ENCODE measurements at regions not wholly inside any gene's neighbourhood (a gene's known extent, or its start where the extent isn't known, plus 50 kb on each side); places are given as distances from the start of the nearest gene placed in this dataset.

GRCh38 chr12:42728770-42729534 is 139.4 kb upstream of the PRICKLE1 start:
- TF ChIP-seq RAD21 (IDR thresholded peaks at IDR 0.05): no peak
- no peak for TF ChIP-seq CTCF (IDR thresholded peaks at IDR 0.05; ENCODE audit: low read depth, low read length, missing input control)
- TF ChIP-seq HNF4A (conservative IDR thresholded peaks at IDR 0.05): no peak
- no peak for TF ChIP-seq FOXA1 (IDR thresholded peaks at IDR 0.05)
- TF ChIP-seq JUND (IDR thresholded peaks at IDR 0.05): no peak
- no peak overlapping the region for H3K4me3 ChIP-seq (ENCODE audit: low read depth in 1 of 3, low read length in 3 of 3)
- WGBS: 67% methylated on average over 9 of the region's 9 CpGs
- no peaks in the 10 kb centered on the region for H3K36me3 ChIP-seq (ENCODE audit: control insufficient read depth in 4 of 4, insufficient read depth in 3 of 4, low read depth in 1 of 4, low read length in 3 of 4)
- H3K4me1 ChIP-seq (ENCODE audit: control insufficient read depth in 4 of 4, insufficient read depth in 4 of 4, low read length in 3 of 4): no peaks in the 10 kb centered on the region
- H3K9ac ChIP-seq (ENCODE audit: low read depth in 1 of 2, low read length in 2 of 2): no peak overlapping the region
- no peak for DNase-seq (ENCODE audit: low spot score)
- no peaks in the 10 kb centered on the region for H3K27me3 ChIP-seq (ENCODE audit: control insufficient read depth in 4 of 4, insufficient read depth in 4 of 4, low read length in 3 of 4)
- peaks cover 0 to 4% (median 3%) of the 10 kb centered on the region in 4 donors for H3K9me3 ChIP-seq (ENCODE audit: control insufficient read depth in 4 of 4, low read length in 3 of 4)
- H3K27ac ChIP-seq (ENCODE audit: low read depth in 1 of 2, low read length in 2 of 2): no peak overlapping the region

GRCh38 chr12:42728287-42728686 is 138.7 kb upstream of the PRICKLE1 start:
- no peak overlapping the region for H3K4me3 ChIP-seq (ENCODE audit: low read depth in 1 of 3, low read length in 3 of 3)
- H3K4me1 ChIP-seq (ENCODE audit: control insufficient read depth in 4 of 4, insufficient read depth in 4 of 4, low read length in 3 of 4): no peaks in the 10 kb centered on the region
- no peaks in the 10 kb centered on the region for H3K27me3 ChIP-seq (ENCODE audit: control insufficient read depth in 4 of 4, insufficient read depth in 4 of 4, low read length in 3 of 4)
- WGBS: 39% methylated on average over 2 of the region's 2 CpGs
- peaks cover 0 to 4% (median 3%) of the 10 kb centered on the region in 4 donors for H3K9me3 ChIP-seq (ENCODE audit: control insufficient read depth in 4 of 4, low read length in 3 of 4)
- H3K27ac ChIP-seq (ENCODE audit: low read depth in 1 of 2, low read length in 2 of 2): no peak overlapping the region
- no peak for TF ChIP-seq SP1 (IDR thresholded peaks at IDR 0.05)
- no peak for TF ChIP-seq GABPA (IDR thresholded peaks at IDR 0.05 in 1 of 2, conservative IDR thresholded peaks at IDR 0.05 in 1 of 2)
- TF ChIP-seq EGR1 (IDR thresholded peaks at IDR 0.05; ENCODE audit: low read depth in 2 of 2): no peak
- no peak for TF ChIP-seq RXRA (IDR thresholded peaks at IDR 0.05)
- no peak for TF ChIP-seq YY1 (IDR thresholded peaks at IDR 0.05)
- TF ChIP-seq REST (IDR thresholded peaks at IDR 0.05): no peak
- TF ChIP-seq RAD21 (IDR thresholded peaks at IDR 0.05): no peak
- TF ChIP-seq MAX (IDR thresholded peaks at IDR 0.05): no peak
- no peak for TF ChIP-seq ZBTB33 (IDR thresholded peaks at IDR 0.05)
- TF ChIP-seq HNF4A (conservative IDR thresholded peaks at IDR 0.05): no peak
- no peak for TF ChIP-seq NR2F2 (IDR thresholded peaks at IDR 0.05)
- TF ChIP-seq HNF4G (IDR thresholded peaks at IDR 0.05): no peak
- TF ChIP-seq JUND (IDR thresholded peaks at IDR 0.05): no peak
- no peak for TF ChIP-seq FOXA1 (IDR thresholded peaks at IDR 0.05)
- TF ChIP-seq TAF1 (conservative IDR thresholded peaks at IDR 0.05): no peak
- no peak for TF ChIP-seq CTCF (IDR thresholded peaks at IDR 0.05; ENCODE audit: low read depth, low read length, missing input control)
- DNase-seq (ENCODE audit: low spot score): no peak
- H3K36me3 ChIP-seq (ENCODE audit: control insufficient read depth in 4 of 4, insufficient read depth in 3 of 4, low read depth in 1 of 4, low read length in 3 of 4): no peaks in the 10 kb centered on the region
- H3K9ac ChIP-seq (ENCODE audit: low read depth in 1 of 2, low read length in 2 of 2): no peak overlapping the region

All from liver (tissue), 8 donors.